IgD-negative memory B cell (primary cell): ENCODE measurements at regions not wholly inside any gene's neighbourhood (a gene's known extent, or its start where the extent isn't known, plus 50 kb on each side); places are given as distances from the start of the nearest gene placed in this dataset.

ENCODE experiments used
- H3K27ac Mint-ChIP-seq, 3 donors: one replicate each; pipeline ENCODE4 v1.8.0; 2020 to 2022; ENCODE audit warnings: mild to moderate bottlenecking in 3 of 3, mixed read lengths in 3 of 3, moderate library complexity in 1 of 3
- H3K27me3 Mint-ChIP-seq: one replicate; pipeline ENCODE4 v1.8.0; 2021; ENCODE audit warnings: mixed read lengths
- H3K36me3 Mint-ChIP-seq: one replicate; pipeline ENCODE4 v1.8.0; 2020; ENCODE audit warnings: mild to moderate bottlenecking, mixed read lengths
- H3K4me1 Mint-ChIP-seq, 3 donors: one replicate each; pipeline ENCODE4 v1.8.0; 2020 to 2022; ENCODE audit warnings: mixed read lengths in 3 of 3, mild to moderate bottlenecking in 1 of 3
- H3K4me3 Mint-ChIP-seq, 4 donors: one replicate each; pipeline ENCODE4 v1.8.0; 2020 to 2022; ENCODE audit warnings: mild to moderate bottlenecking in 4 of 4, mixed read lengths in 4 of 4, moderate library complexity in 3 of 4
- H3K9me3 Mint-ChIP-seq, 3 donors: one replicate each; pipeline ENCODE4 v1.8.0; 2020 to 2021; ENCODE audit warnings: mixed read lengths in 3 of 3, mild to moderate bottlenecking in 1 of 3

DNA sequence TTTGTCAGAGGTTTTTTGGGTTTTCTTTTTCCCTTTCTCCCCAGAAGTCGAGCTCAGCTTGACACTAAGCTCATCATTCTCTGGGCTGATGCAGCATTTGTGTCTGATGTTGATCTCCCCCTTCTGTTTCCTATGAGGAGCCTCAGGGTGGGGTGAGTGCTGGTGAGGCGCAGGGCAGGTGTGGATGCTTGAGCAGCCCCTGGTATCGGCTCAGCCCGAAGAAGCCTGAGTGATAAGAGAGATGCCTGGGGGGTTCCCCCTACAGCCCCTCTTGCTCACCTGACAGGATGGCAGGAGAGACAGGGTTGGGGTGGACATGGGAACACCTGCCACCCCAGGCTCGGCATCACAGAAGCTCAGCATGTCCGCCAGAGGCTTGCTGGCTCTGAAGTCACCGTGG is 239.0 kb downstream of the RHOU start:
- H3K27me3 Mint-ChIP-seq: peaks cover 13% of the 10 kb centered on the region
- H3K9me3 Mint-ChIP-seq: peaks cover 0 to 3% (median 0%) of the 10 kb centered on the region in 3 donors
- peak overlapping the region in 1 of 3 donors; percentile 57 for H3K27ac Mint-ChIP-seq
- H3K4me1 Mint-ChIP-seq: no peaks in the 10 kb centered on the region
- no peaks in the 10 kb centered on the region for H3K36me3 Mint-ChIP-seq
- no peak overlapping the region for H3K4me3 Mint-ChIP-seq

DNA sequence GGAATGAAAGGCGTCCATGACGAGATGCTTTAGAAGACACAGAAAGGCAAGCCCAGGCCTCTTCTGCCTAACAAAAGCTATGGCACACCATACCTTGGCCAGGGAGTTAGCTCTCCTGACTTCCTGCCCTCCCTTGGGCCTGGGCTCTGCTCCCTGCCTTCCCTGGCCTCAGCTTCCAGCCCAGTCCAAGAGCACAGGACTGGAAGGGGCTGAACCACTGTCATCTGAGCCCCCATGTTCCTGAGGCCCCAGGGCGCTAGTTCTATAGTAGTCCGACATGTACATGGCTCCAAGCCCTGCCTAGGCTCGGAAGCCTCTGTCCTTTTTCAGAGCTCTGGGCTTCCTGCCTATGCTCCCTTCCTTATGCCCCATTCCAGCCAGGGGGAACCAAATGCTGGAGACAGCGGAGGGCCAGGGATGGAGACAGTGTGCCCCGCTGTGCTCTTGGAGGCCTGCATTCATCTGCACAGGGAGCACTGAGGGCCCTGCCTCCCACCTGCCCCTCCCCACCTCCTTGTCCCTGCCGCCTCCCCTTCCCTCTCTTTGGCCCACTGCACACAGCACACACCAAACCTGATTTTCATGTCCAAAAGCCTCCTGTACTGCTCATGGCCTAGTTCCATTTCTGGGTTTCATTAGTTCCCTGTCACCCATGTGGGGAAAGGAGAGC is 240.1 kb downstream of the RHOU start:
- peaks cover 0 to 3% (median 0%) of the 10 kb centered on the region in 3 donors for H3K9me3 Mint-ChIP-seq
- H3K27ac Mint-ChIP-seq: no peak overlapping the region
- no peaks in the 10 kb centered on the region for H3K4me1 Mint-ChIP-seq
- H3K36me3 Mint-ChIP-seq: no peaks in the 10 kb centered on the region
- peak overlapping the region in 2 of 4 donors; percentile 21 to 55 for H3K4me3 Mint-ChIP-seq
- H3K27me3 Mint-ChIP-seq: peaks cover 14% of the 10 kb centered on the region

DNA sequence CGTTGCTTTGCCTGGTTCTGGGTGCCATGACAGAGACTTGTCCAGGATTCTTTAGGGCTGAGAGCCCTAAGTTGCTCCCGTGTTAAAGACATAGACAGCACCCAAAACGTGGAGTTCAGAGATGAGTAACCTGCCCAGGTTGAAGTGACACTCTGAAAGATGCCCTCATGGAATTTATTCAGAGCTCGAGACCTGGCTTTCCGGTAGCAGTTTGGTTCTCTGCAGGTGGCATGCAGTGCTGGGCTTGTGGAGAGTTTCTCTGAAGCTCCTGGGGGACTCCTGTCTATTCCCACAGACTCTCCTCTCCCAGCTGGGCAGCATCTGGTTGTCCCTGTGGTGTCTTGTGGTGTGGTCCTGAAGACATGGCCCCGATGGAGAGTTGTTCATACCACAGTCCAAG is 241.0 kb downstream of the RHOU start:
- no peaks in the 10 kb centered on the region for H3K36me3 Mint-ChIP-seq
- H3K9me3 Mint-ChIP-seq: peaks cover 0 to 3% (median 0%) of the 10 kb centered on the region in 3 donors
- no peak overlapping the region for H3K4me3 Mint-ChIP-seq
- no peaks in the 10 kb centered on the region for H3K4me1 Mint-ChIP-seq
- H3K27me3 Mint-ChIP-seq: peaks cover 14% of the 10 kb centered on the region
- H3K27ac Mint-ChIP-seq: no peak overlapping the region

DNA sequence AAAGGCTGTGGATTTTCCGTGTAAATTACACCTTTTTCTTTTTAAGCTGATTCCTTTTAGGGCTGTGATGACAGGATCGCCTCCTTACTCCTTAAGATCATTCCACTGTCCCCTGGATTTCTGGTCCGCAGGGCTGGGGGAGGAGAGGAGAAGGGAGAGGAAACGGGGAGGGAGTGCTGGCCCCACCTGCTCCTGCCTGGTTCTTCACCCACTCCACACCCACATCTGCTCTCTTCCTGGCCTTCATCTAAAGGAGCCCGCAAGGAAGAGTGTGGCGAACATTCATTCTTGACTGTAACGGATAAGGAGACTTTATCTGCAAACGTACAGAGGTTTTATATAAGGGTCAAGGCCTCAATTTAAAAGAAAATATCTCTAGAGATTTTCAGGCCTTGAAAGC is 242.0 kb downstream of the RHOU start:
- Mint-ChIP-seq H3K27ac (no peak overlapping the region), H3K27me3 (peaks cover 14% of the 10 kb centered on the region), H3K36me3 (no peaks in the 10 kb centered on the region), H3K4me3 (no peak overlapping the region), H3K4me1 (no peaks in the 10 kb centered on the region), H3K9me3 (peaks cover 0 to 3% (median 0%) of the 10 kb centered on the region in 3 donors)

DNA sequence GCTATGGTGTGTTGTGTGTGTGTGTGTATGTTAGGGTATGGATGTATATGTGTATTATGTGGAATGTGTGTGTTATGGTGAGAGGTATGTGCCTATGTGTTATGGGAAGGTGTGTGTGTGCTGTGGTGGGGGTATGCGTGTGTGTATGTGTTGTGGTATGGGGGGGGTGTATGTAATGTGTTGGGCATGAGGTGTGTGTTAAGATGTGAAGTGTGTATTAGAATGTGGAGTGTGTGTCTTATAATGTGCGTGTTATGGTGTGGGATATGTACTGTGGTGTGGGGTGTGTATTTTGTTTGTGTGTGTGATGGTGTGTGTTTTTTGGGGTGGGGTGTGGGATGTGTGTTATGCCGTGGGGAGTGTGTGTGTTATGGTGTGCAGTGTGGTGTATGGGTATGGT is 242.5 kb downstream of the RHOU start:
- Mint-ChIP-seq H3K27ac (no peak overlapping the region), H3K9me3 (no peaks in the 10 kb centered on the region), H3K4me1 (no peaks in the 10 kb centered on the region), H3K27me3 (peaks cover 10% of the 10 kb centered on the region), H3K4me3 (no peak overlapping the region), H3K36me3 (no peaks in the 10 kb centered on the region)

DNA sequence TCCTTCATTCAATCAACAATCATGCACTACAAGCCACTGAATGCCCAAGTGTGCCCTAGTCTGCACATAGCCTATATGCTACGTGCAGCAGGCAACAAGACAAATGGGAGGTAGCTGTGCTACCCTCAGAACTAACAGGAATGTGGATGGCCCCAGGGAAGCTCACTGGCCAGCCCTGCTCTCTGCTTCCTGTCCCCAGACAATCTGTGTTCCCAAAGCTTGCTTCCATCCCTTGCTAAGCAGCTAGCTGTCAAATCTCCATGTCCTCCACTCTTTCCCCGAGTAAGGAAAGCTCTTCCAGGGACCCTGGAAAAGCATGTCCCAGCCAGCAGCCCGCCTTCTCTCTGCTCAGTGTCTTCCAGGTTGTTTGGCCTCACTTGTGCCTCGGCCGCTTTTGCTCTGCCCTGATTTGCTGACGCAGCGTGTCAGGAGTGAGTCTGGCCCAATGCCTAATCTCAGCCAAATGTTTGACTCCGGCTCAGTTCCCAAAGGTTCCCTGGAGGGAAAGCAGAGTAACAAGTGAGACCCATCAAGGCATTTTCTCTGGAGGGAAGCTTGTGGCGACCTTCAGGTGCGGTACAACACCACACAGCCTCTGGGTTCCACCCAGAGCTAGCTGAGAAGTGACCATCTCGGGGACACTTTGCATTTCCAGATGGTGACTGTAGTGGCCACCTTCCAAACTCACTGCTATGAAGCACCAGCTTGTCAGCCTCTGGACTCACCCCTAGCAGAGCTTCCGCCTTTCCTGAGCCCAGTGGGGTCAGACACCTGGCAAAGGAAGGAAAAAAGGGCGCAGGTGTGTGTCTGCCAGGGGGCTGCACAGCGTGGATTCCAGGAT is 243.4 kb downstream of the RHOU start:
- Mint-ChIP-seq H3K27ac (no peak overlapping the region), H3K36me3 (no peaks in the 10 kb centered on the region), H3K4me1 (no peaks in the 10 kb centered on the region), H3K4me3 (no peak overlapping the region), H3K27me3 (peaks cover 9% of the 10 kb centered on the region), H3K9me3 (no peaks in the 10 kb centered on the region)

DNA sequence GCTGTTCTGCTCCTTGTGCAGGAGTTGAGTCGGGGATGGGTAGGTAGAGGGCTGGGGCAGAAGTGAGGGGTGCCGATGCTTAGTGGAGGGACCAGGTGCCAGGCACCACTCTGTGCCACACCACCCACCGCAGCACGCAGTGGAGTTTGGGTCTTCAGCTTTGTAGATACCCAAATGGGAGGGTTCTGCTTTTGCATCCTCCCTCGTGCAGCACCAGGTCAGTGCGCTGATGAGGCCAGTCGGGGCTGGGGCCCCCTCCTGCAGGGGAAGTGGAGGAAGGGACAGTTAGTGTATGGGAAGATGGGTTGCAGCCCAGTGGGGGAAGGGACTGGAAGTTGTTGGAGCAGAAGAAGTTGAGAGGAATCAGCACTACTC is 244.0 kb downstream of the RHOU start:
- Mint-ChIP-seq H3K27me3 (peaks cover 9% of the 10 kb centered on the region), H3K27ac (no peak overlapping the region), H3K9me3 (no peaks in the 10 kb centered on the region), H3K4me3 (no peak overlapping the region), H3K36me3 (no peaks in the 10 kb centered on the region), H3K4me1 (no peaks in the 10 kb centered on the region)

DNA sequence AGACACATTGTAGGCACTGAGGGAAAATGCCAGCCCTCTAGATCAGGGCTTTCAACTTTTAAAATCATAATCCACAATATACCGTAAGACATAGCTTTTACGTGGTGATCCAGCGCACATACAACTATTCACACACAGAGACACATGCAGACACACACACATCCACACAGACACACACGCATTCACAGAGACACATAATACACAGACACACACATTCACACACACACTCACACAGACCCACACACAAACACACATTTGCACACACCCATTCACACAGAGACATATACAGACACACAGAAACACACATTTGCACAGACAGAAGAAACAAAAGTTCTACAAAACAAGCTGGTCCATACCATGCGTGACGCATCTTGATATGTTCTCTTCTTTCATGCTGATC is 244.5 kb downstream of the RHOU start:
- no peaks in the 10 kb centered on the region for H3K9me3 Mint-ChIP-seq
- no peaks in the 10 kb centered on the region for H3K4me1 Mint-ChIP-seq
- peak overlapping the region in 1 of 3 donors; percentile 32 for H3K27ac Mint-ChIP-seq
- H3K36me3 Mint-ChIP-seq: no peaks in the 10 kb centered on the region
- peaks cover 9% of the 10 kb centered on the region for H3K27me3 Mint-ChIP-seq
- no peak overlapping the region for H3K4me3 Mint-ChIP-seq

DNA sequence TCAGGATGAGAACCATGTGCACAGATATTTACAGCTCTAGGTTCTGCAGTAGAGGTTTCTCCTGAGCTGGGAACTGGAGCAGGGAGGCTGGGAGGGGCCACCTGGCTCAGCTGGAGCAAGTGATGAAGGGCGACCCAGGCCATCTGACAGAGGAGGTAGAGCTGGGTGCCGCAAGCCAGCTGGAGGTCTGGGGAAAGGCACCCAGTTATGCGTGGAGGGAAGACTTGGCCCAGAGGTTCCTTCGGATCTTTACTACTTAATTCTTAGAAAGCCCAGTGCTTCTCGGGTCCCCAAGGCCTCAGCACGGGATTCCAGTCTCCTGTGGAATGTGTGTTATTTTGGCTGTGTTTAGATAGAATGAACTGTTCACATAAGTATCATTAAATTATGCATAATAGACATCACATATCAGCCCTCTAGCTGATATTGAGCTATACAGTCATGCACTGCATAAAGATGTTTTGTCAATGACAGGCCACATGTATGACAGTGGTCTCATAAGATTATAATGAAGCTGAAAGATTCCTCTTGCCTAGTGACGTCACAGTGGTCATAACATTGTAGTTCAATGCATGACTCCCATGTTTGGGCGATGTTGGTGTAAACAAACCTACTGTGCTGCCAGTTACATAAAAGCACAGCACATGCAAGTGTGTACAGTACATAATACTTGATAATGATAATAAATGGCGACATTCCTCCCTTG is 245.1 kb downstream of the RHOU start:
- H3K4me3 Mint-ChIP-seq: no peak overlapping the region
- peaks cover 9% of the 10 kb centered on the region for H3K27me3 Mint-ChIP-seq
- H3K27ac Mint-ChIP-seq: no peak overlapping the region
- no peaks in the 10 kb centered on the region for H3K4me1 Mint-ChIP-seq
- H3K9me3 Mint-ChIP-seq: no peaks in the 10 kb centered on the region
- H3K36me3 Mint-ChIP-seq: no peaks in the 10 kb centered on the region

DNA sequence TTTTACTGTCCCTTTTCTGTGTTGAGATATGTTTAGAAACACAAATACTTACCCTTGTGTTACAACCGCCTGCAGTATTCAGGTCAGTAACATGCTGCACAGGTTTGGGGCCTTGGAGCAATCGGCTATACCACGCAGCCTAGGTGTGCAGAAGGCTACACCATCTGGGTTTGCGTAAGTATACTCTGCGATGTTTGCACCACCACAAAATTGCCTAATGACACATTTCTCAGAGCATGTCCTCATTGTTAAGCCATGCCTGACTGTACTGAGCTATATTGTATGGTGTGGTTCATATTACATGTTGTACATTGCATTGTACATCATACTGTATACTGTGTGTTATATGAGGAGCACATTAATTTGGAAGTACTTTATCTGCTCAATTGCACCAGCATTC is 247.4 kb downstream of the RHOU start:
- Mint-ChIP-seq H3K9me3 (no peaks in the 10 kb centered on the region), H3K4me1 (peaks cover 0 to 1% (median 0%) of the 10 kb centered on the region in 3 donors), H3K4me3 (no peak overlapping the region), H3K27me3 (peaks cover 9% of the 10 kb centered on the region), H3K36me3 (no peaks in the 10 kb centered on the region), H3K27ac (no peak overlapping the region)

DNA sequence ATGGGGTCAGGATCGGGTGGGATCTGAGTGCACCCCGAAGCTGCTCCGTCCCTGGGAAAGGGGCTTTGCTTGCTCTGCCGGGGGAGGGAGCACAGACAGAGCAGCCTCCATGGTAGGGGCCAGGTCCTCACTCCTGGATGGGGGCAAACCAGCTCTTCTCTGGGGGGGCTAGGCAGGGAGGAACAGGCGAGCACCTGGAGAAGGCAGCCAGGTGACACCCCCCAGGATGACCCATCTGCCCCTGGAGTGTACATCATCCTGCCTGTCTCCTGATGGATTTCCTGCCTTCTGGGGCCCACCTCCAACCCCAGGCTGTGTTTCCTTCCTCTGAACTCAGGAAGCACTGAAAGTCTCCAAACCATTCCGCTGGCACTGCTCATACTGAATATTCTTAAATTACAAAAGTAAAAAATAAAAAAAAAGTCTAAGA is 248.0 kb downstream of the RHOU start:
- Mint-ChIP-seq H3K27ac (no peak overlapping the region), H3K9me3 (no peaks in the 10 kb centered on the region), H3K4me1 (peaks cover 0 to 1% (median 0%) of the 10 kb centered on the region in 3 donors), H3K4me3 (no peak overlapping the region), H3K27me3 (peaks cover 8% of the 10 kb centered on the region), H3K36me3 (no peaks in the 10 kb centered on the region)

DNA sequence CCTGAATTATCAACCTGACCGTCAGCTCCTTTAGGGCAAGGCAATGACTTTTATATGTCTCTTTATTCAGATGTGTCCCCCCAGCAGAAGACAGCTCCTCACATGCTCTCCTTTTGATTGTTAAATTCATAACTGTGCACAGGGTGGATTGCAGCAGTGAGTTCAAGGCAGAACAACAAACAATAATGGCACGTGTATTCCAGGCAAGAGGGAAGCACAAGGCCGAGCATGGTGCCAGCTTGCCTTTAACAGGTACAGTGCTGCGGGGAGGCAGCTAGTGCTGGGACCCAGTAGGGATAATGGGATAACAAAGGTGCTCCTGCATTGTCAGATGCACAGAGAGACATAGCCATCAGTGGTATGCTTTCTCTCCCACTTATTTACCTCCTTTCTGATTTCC is 248.4 kb downstream of the RHOU start:
- Mint-ChIP-seq H3K27ac (no peak overlapping the region), H3K36me3 (no peaks in the 10 kb centered on the region), H3K4me1 (peaks cover 0 to 1% (median 0%) of the 10 kb centered on the region in 3 donors), H3K27me3 (peaks cover 4% of the 10 kb centered on the region), H3K9me3 (no peaks in the 10 kb centered on the region), H3K4me3 (no peak overlapping the region)

DNA sequence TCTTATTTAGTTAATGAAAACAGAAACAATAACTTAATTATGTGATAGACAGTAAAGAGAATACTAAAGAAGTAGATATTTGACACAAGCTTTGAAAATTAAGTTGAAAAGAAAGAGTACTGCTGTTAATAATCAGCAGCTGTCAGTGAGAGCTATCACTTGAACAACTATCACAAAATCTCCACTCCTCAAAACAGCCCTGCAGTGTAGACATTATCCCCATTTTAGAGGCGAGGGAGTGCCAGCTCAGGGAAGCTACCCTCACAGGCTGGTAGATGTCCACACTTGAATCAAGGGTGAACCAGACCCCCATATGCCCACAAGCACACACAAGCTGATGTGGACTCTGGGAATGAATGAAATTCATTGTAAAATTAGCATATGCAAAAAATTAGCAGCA is 248.8 kb downstream of the RHOU start:
- no peak overlapping the region for H3K4me3 Mint-ChIP-seq
- peaks cover 4% of the 10 kb centered on the region for H3K27me3 Mint-ChIP-seq
- H3K9me3 Mint-ChIP-seq: no peaks in the 10 kb centered on the region
- H3K36me3 Mint-ChIP-seq: no peaks in the 10 kb centered on the region
- H3K27ac Mint-ChIP-seq: no peak overlapping the region
- H3K4me1 Mint-ChIP-seq: peaks cover 0 to 1% (median 0%) of the 10 kb centered on the region in 3 donors

DNA sequence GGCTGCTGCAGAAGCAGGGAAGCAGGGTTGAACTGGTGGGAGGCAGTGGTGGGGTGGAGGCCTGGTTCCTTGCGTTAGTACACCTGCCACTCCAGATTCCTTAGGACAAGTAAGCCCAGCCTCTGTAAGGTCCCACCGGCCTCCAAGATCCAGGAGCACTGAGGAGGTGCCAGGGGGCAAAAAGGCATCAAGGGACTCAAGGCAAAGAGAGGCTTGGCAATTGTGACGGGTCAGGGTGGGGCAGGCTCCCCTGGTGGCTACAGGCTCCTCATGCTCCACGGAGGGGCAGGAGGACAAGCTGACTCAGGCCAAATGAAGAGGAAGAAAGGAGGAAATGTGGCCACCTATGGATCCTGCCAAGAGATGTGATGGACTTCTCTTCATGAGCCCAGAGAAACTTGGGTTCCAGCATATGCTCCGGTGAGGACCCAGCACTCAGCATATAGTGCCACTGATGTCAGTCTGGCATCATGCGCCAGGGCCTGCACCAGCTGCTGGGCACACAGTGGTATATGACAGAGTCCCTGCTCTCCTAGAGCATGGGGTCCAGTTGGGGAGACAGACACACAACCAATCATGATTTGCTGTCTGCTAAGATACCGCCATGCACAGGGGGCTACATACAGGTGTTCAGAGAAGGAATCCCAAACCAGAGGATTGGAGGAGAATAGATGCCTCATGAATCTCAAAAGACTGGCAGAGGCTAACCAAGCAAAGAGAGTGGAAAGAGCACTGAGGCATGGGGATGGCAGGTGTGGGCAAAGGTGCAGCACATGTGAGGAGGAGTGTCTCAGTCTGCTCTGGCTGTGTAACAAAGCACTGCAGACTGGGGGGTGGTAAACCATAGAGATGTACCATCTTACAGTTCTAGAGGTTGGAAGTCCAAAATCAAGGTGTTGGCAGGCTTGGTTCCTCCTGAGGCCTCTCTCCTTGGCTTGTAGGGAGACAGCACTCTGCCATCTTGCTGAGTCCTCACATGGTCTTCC is 249.7 kb downstream of the RHOU start:
- H3K27ac Mint-ChIP-seq: no peak overlapping the region

More for the DNA sequence above, 249.7 kb downstream of the RHOU start:
- Mint-ChIP-seq H3K27me3 (peaks cover 6% of the 10 kb centered on the region), H3K4me1 (peaks cover 0 to 1% (median 0%) of the 10 kb centered on the region in 3 donors), H3K36me3 (no peaks in the 10 kb centered on the region), H3K4me3 (no peak overlapping the region), H3K9me3 (no peaks in the 10 kb centered on the region)
